B cell (primary cell): ENCODE measurements at regions not wholly inside any gene's neighbourhood (a gene's known extent, or its start where the extent isn't known, plus 50 kb on each side); places are given as distances from the start of the nearest gene placed in this dataset.

Source experiments
- ATAC-seq: fragments of 200-7000 bp; cut with Tn5 transposase; one replicate; pipeline ENCODE4 v1.10.0; 2021; ENCODE audit warnings: low read depth, mild to moderate bottlenecking, moderate number of reproducible peaks, moderate library complexity
- CTCF ChIA-PET: fragments of 350-600 bp; sonication (Branson Sonifier 250); formaldehyde crosslinking; loops from one replicate; lab custom pipeline; 2021; ENCODE audit warnings: antibody characterized with exemption, inconsistent platforms; lab: Charles Lee
- POLR2A ChIA-PET: fragments of 350-600 bp; sonication (Branson Sonifier 250); formaldehyde crosslinking; loops from one replicate; lab custom pipeline; 2021; ENCODE audit warnings: antibody characterized with exemption; lab: Charles Lee
- DNase-seq: peaks from one replicate; pipeline ENCODE4 v3.0.0; 2013
- H2AFZ ChIP-seq: 2 replicates; pipeline ENCODE4 v1.6.1; 2012; ENCODE audit warnings: mild to moderate bottlenecking, low read depth, low read length; ENCODE audit not compliant: insufficient read depth, poor library complexity, severe bottlenecking
- H3K27ac ChIP-seq, 2 donors: 1 replicate in 1 of 2; 2 replicates in 1 of 2; pipeline ENCODE4 v1.5.1; 2012 to 2013; ENCODE audit warnings: low read length in 2 of 2, mild to moderate bottlenecking in 2 of 2, moderate library complexity in 1 of 2
- H3K27me3 ChIP-seq, 4 experiments: fragments of 200-600 bp in 1 of 4; sonication (generic) in 1 of 4; replicated peaks in 1 of 4; 1 replicate in 2 of 4; 2 replicates in 2 of 4; pipeline versions ENCODE4 v1.6.1 to v1.7.0; 2013 to 2016; ENCODE audit warnings: low read length in 3 of 4, mild to moderate bottlenecking in 2 of 4, mixed read lengths in 1 of 4, moderate library complexity in 1 of 4; ENCODE audit not compliant: insufficient read depth in 4 of 4, control insufficient read depth in 3 of 4; ENCODE audit errors: control extremely low read depth in 1 of 4
- H3K36me3 ChIP-seq, 2 experiments: replicated peaks in 1 of 2; 1 replicate in 1 of 2; 2 replicates in 1 of 2; pipeline versions ENCODE4 v1.6.1 to v1.7.1; 2013; ENCODE audit warnings: low read length in 1 of 2; ENCODE audit not compliant: insufficient read depth in 2 of 2, control insufficient read depth in 1 of 2; ENCODE audit errors: control extremely low read depth in 1 of 2, extremely low read depth in 1 of 2
- H3K4me1 ChIP-seq, 2 donors: fragments of 200-600 bp in 1 of 2; sonication (generic) in 1 of 2; 1 replicate in 1 of 2; 2 replicates in 1 of 2; pipeline versions ENCODE4 v1.5.1 to v1.6.1; 2013 to 2017; ENCODE audit warnings: low read length in 2 of 2; ENCODE audit not compliant: control insufficient read depth in 2 of 2, insufficient read depth in 2 of 2
- H3K4me2 ChIP-seq: replicated peaks from 2 replicates; pipeline ENCODE3; 2012; ENCODE audit warnings: mild to moderate bottlenecking, low read depth, low read length; ENCODE audit not compliant: poor library complexity, severe bottlenecking
- H3K4me3 ChIP-seq, 5 experiments: fragments of 200-600 bp in 1 of 5; sonication (generic) in 1 of 5; 1 replicate in 3 of 5; 2 replicates in 2 of 5; pipeline versions ENCODE4 v1.5.1 to v1.7.0; 2011 to 2016; ENCODE audit warnings: low read length in 4 of 5, mild to moderate bottlenecking in 4 of 5, low read depth in 2 of 5, control low read depth in 1 of 5, moderate library complexity in 1 of 5; ENCODE audit not compliant: insufficient read depth in 1 of 5; ENCODE audit errors: control extremely low read depth in 1 of 5, extremely low read depth in 1 of 5
- H3K79me2 ChIP-seq: fragments of 200-600 bp; sonication (generic); one replicate; pipeline ENCODE4 v1.6.0; 2016; ENCODE audit warnings: low read length; ENCODE audit not compliant: control insufficient read depth, insufficient read depth
- H3K9ac ChIP-seq: fragments of 200-600 bp; sonication (generic); 2 replicates; pipeline ENCODE4 v1.6.1; 2017; ENCODE audit warnings: mild to moderate bottlenecking, low read length, moderate library complexity
- H3K9me3 ChIP-seq, 3 donors: one replicate each; pipeline versions ENCODE4 v1.6.1 to v1.7.1; 2013; ENCODE audit warnings: low read length in 2 of 3; ENCODE audit not compliant: control insufficient read depth in 2 of 3, insufficient read depth in 1 of 3; ENCODE audit errors: control extremely low read depth in 1 of 3
- H4K20me1 ChIP-seq: 2 replicates; pipeline ENCODE4 v1.6.0; 2012; ENCODE audit warnings: mild to moderate bottlenecking, low read length; ENCODE audit not compliant: insufficient read depth, control insufficient read depth, poor library complexity, severe bottlenecking
- H3K27ac Mint-ChIP-seq: one replicate; pipeline ENCODE4 v1.8.0; 2021; ENCODE audit warnings: mixed read lengths
- H3K27me3 Mint-ChIP-seq: one replicate; pipeline ENCODE4 v1.8.0; 2021; ENCODE audit warnings: mixed read lengths
- H3K4me1 Mint-ChIP-seq: one replicate; pipeline ENCODE4 v1.8.0; 2021; ENCODE audit warnings: mixed read lengths
- H3K4me3 Mint-ChIP-seq: one replicate; pipeline ENCODE4 v1.8.0; 2021; ENCODE audit warnings: mixed read lengths
- H3K9me3 Mint-ChIP-seq: one replicate; pipeline ENCODE4 v1.8.0; 2022; ENCODE audit warnings: mixed read lengths; ENCODE audit not compliant: insufficient read depth
- CTCF ChIP-seq: fragments of 200-600 bp; IDR thresholded peaks from one replicate; pipeline ENCODE4 v1.8.0; 2022; ENCODE audit warnings: antibody characterized with exemption, mild to moderate bottlenecking
- EZH2 ChIP-seq: IDR thresholded peaks from 2 replicates; pipeline ENCODE4 v1.6.1; 2012; ENCODE audit warnings: borderline replicate concordance, low read depth, mild to moderate bottlenecking, moderate library complexity, low read length; ENCODE audit not compliant: insufficient read depth, poor library complexity, severe bottlenecking
- WGBS: methylation state at CpG from one replicate; pipeline ENCODE4 v1.1.5; 2013; ENCODE audit warnings: missing lambda C conversion rate; ENCODE audit not compliant: insufficient coverage; 5-methylcytosine and 5-hydroxymethylcytosine counted together
- intact Hi-C: fragments of 100-400 bp; cut with micrococcal nuclease; formaldehyde crosslinking; loops from one replicate; pipeline ENCODE4 v1.10.0; 2022

DNA sequence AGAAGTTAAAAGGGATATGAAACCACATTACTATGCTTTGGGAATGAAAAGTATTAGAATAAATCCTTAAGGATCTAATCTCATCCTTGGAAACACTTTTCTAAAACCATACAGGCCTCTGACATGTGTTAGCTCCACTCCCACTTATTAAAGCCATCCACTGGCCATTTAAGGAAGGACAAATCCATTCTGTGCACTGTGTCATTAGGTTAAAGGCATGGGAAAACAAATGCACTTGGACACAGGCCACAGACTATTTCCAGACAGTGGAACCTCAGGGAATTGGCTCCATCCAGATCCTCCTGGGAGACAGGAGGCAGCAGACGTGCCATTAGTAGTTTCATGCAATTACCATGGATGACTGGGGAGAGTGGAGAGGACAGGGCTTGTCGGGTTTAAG lies 454.9 kb downstream of the ENC1 start:
- Histone ChIP-seq H3K36me3 (no peaks in the 10 kb centered on the region), H3K79me2 (no peaks in the 10 kb centered on the region), H3K4me2 (no peak overlapping the region), H3K27ac (no peak overlapping the region), H3K9ac (no peak overlapping the region), H3K4me3 (no peak overlapping the region), H3K27me3 (no peaks in the 10 kb centered on the region), H3K9me3 (no peaks in the 10 kb centered on the region), H2AFZ (no peak overlapping the region), H4K20me1 (no peaks in the 10 kb centered on the region), H3K4me1 (no peaks in the 10 kb centered on the region)
- peaks cover 6% of the 10 kb centered on the region for H3K27me3 Mint-ChIP-seq
- intact Hi-C loops = no loop called here
- POLR2A ChIA-PET = no interaction called here
- H3K4me3 Mint-ChIP-seq = no peak overlapping the region
- DNase-seq (no peak), ATAC-seq (no peak)
- no peak overlapping the region for H3K27ac Mint-ChIP-seq
- CTCF ChIA-PET = no interaction called here
- no CpG with 5 or more reads among the region's 2 CpGs for WGBS
- peaks cover 3% of the 10 kb centered on the region for H3K9me3 Mint-ChIP-seq
- H3K4me1 Mint-ChIP-seq = no peaks in the 10 kb centered on the region
- TF ChIP-seq EZH2 (no peak), CTCF (no peak)

DNA sequence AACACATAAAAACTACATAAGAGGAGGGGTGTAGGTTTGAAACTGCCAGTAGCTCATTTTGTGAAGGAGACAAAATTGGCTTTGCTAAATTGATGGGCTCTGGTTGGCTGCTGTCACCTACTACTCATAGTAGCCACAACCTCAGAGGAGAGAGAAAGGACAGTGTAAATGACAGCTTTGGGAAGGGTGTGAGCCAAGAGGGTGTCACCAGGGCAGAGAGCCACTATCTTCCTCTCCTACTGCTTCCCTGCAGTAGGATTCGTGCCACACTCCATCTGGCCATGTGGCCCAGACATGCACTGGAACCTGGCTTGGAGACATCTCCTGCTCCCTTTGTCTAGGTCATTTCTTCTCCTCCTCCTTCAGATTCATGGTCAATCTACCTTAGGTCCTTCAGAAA lies 455.9 kb downstream of the ENC1 start:
- Histone ChIP-seq H3K36me3 (no peaks in the 10 kb centered on the region), H3K4me3 (no peak overlapping the region), H3K79me2 (no peaks in the 10 kb centered on the region), H3K9me3 (no peaks in the 10 kb centered on the region), H3K4me1 (no peaks in the 10 kb centered on the region), H3K9ac (no peak overlapping the region), H3K4me2 (no peak overlapping the region), H3K27ac (no peak overlapping the region), H3K27me3 (no peaks in the 10 kb centered on the region), H4K20me1 (no peaks in the 10 kb centered on the region), H2AFZ (no peak overlapping the region)
- intact Hi-C loops = no loop called here
- TF ChIP-seq CTCF (no peak), EZH2 (no peak)
- ChIA-PET POLR2A (no interaction called here), CTCF (no interaction called here)
- Mint-ChIP-seq H3K9me3 (peaks cover 3% of the 10 kb centered on the region), H3K27ac (no peak overlapping the region), H3K27me3 (peaks cover 6% of the 10 kb centered on the region), H3K4me3 (no peak overlapping the region), H3K4me1 (no peaks in the 10 kb centered on the region)
- 76% methylated on average over 1 of the region's 1 CpG for WGBS
- DNase-seq (no peak), ATAC-seq (no peak)
